GM23248 (cell line): ENCODE measurements at regions not wholly inside any gene's neighbourhood (a gene's known extent, or its start where the extent isn't known, plus 50 kb on each side); places are given as distances from the start of the nearest gene placed in this dataset.

Experiments used
- DNase-seq: peaks from one replicate; pipeline ENCODE4 v3.0.0-alpha.2; 2015
- H2AFZ ChIP-seq: fragments of 200-600 bp; sonication (generic); 2 replicates; pipeline ENCODE4 v1.6.1; 2016; ENCODE audit warnings: antibody characterized with exemption
- H3F3A ChIP-seq: fragments of 200-600 bp; sonication (generic); 2 replicates; pipeline ENCODE4 v1.6.1; 2016; ENCODE audit warnings: mild to moderate bottlenecking, antibody characterized with exemption, mixed run types; ENCODE audit not compliant: insufficient read depth
- H3K27ac ChIP-seq: fragments of 200-600 bp; sonication (generic); 2 replicates; pipeline ENCODE4 v1.5.1; 2016; ENCODE audit warnings: mild to moderate bottlenecking
- H3K27me3 ChIP-seq: fragments of 200-600 bp; sonication (generic); replicated peaks from 2 replicates; pipeline ENCODE4 v1.6.1; 2016; ENCODE audit warnings: mild to moderate bottlenecking; ENCODE audit not compliant: insufficient read depth
- H3K36me3 ChIP-seq: fragments of 200-600 bp; sonication (generic); 2 replicates; pipeline ENCODE4 v1.6.1; 2016; ENCODE audit warnings: low read depth, mild to moderate bottlenecking
- H3K4me1 ChIP-seq: fragments of 200-600 bp; sonication (generic); 2 replicates; pipeline ENCODE4 v1.6.1; 2016; ENCODE audit warnings: mild to moderate bottlenecking; ENCODE audit not compliant: insufficient read depth
- H3K4me2 ChIP-seq: fragments of 200-600 bp; sonication (generic); one replicate; pipeline ENCODE4 v1.6.1; 2016; ENCODE audit warnings: mild to moderate bottlenecking; ENCODE audit not compliant: unreplicated experiment
- H3K4me3 ChIP-seq: fragments of 200-600 bp; sonication (generic); 2 replicates; pipeline ENCODE4 v1.5.1; 2016; ENCODE audit warnings: mild to moderate bottlenecking
- H3K79me2 ChIP-seq: fragments of 200-600 bp; sonication (generic); 2 replicates; pipeline ENCODE4 v1.6.1; 2016; ENCODE audit warnings: mild to moderate bottlenecking; ENCODE audit not compliant: insufficient read depth
- H3K9ac ChIP-seq: fragments of 200-600 bp; sonication (generic); 2 replicates; pipeline ENCODE4 v1.6.1; 2016; ENCODE audit warnings: mild to moderate bottlenecking
- H3K9me2 ChIP-seq: fragments of 200-600 bp; sonication (generic); 2 replicates; pipeline ENCODE4 v1.6.1; 2016; ENCODE audit warnings: mixed run types, mild to moderate bottlenecking, moderate library complexity; ENCODE audit not compliant: insufficient read depth
- H3K9me3 ChIP-seq: fragments of 200-600 bp; sonication (generic); one replicate; pipeline ENCODE4 v1.6.1; 2017; ENCODE audit warnings: low read depth
- H4K20me1 ChIP-seq: fragments of 200-600 bp; sonication (generic); 2 replicates; pipeline ENCODE4 v1.6.0; 2016; ENCODE audit not compliant: insufficient read depth
- EZH2 ChIP-seq: fragments of 200-600 bp; sonication (generic); IDR thresholded peaks from 2 replicates; pipeline ENCODE4 v1.6.1; 2018; ENCODE audit warnings: antibody characterized with exemption, mild to moderate bottlenecking; ENCODE audit not compliant: insufficient read depth, poor library complexity, severe bottlenecking
- EZH2phosphoT487 ChIP-seq: fragments of 200-600 bp; sonication (generic); IDR thresholded peaks from 2 replicates; pipeline ENCODE4 v1.6.1; 2018; ENCODE audit warnings: antibody characterized with exemption, moderate library complexity, mild to moderate bottlenecking, low read depth; ENCODE audit not compliant: insufficient read depth
- WGBS, 2 experiments: methylation state at CpG; one replicate each; pipeline ENCODE4 v1.1.6; 2015 to 2017; ENCODE audit warnings: low lambda C conversion rate in 2 of 2, low coverage in 1 of 2; ENCODE audit errors: missing lambda C conversion rate in 2 of 2; 5-methylcytosine and 5-hydroxymethylcytosine counted together
- in situ Hi-C: fragments of 300-500 bp; cut with MboI; formaldehyde crosslinking; loops from 2 replicates; pipeline ENCODE4 v1.15.0; 2020

DNA sequence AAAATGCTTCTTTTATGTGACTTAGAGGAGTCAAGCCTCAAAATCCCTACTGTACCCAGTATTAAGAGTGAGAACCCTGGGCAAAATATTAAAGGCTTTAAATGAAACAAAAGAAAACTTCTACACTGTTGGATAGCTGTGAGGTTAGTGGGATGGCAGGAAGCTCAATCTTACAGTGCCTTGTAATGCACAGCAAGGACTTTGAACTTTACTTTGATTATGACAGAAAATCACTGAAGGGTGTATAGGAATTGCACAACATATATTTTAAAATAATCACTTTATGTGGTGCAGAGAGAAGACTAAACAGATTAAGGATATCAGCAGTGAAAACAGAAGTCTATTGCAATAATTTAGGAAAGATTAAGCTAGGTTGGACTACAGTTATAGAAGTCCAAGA is 1333.4 kb downstream of the ADGRL3 start:
- no peak overlapping the region for H3K4me2 ChIP-seq
- H4K20me1 ChIP-seq = no peaks in the 10 kb centered on the region
- no peaks in the 10 kb centered on the region for H3K4me1 ChIP-seq
- no peaks in the 10 kb centered on the region for H3F3A ChIP-seq
- no peaks in the 10 kb centered on the region for H3K9me2 ChIP-seq
- H3K4me3 ChIP-seq = no peak overlapping the region
- H3K36me3 ChIP-seq = no peaks in the 10 kb centered on the region
- no peaks in the 10 kb centered on the region for H3K27me3 ChIP-seq
- no peak overlapping the region for H3K9ac ChIP-seq
- TF ChIP-seq EZH2phosphoT487 = no peak
- TF ChIP-seq EZH2 = no peak
- no peak overlapping the region for H3K27ac ChIP-seq
- DNase-seq = no peak
- no peaks in the 10 kb centered on the region for H3K79me2 ChIP-seq
- no peak overlapping the region for H2AFZ ChIP-seq
- in situ Hi-C loops = no loop called here
- H3K9me3 ChIP-seq = no peaks in the 10 kb centered on the region

GRCh38 chr4:62531731-62532130 is 1331.6 kb downstream of the ADGRL3 start:
- H3K9ac ChIP-seq = no peak overlapping the region
- no peaks in the 10 kb centered on the region for H3K9me3 ChIP-seq
- no peak overlapping the region for H2AFZ ChIP-seq
- TF ChIP-seq EZH2phosphoT487 = no peak
- no peak for TF ChIP-seq EZH2
- H4K20me1 ChIP-seq = no peaks in the 10 kb centered on the region
- H3K9me2 ChIP-seq = no peaks in the 10 kb centered on the region
- H3K79me2 ChIP-seq = no peaks in the 10 kb centered on the region
- no peaks in the 10 kb centered on the region for H3F3A ChIP-seq
- H3K4me1 ChIP-seq = no peaks in the 10 kb centered on the region
- no peaks in the 10 kb centered on the region for H3K27me3 ChIP-seq
- in situ Hi-C loops = no loop called here
- H3K4me2 ChIP-seq = no peak overlapping the region
- no peak for DNase-seq
- no peak overlapping the region for H3K27ac ChIP-seq
- WGBS, 2 experiments = 14 to 35% methylated on average over 1 of the region's 1 CpG
- no peak overlapping the region for H3K4me3 ChIP-seq
- no peaks in the 10 kb centered on the region for H3K36me3 ChIP-seq

DNA sequence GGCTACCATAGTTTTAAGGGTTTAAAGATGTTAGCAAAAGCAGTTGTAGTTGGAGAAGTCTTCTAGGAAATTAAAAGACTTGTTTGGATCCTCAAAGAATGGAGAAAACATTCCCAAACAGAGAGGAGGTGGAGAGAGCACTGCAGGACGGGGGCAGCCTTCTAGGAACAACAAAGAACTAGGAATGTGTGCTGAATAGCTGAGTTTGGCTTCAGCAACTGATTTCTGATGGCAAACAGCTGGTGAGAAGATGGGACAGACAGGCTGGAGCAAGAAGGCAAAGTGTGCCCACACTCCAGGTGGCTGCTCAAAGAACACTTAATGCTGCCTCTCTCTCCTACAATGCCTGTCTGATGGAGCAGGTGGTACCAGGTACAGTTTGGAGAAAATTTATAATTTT is 1331.1 kb downstream of the ADGRL3 start:
- H3K9ac ChIP-seq = no peak overlapping the region
- H2AFZ ChIP-seq = no peak overlapping the region
- no peaks in the 10 kb centered on the region for H3K79me2 ChIP-seq
- H4K20me1 ChIP-seq = no peaks in the 10 kb centered on the region
- no peaks in the 10 kb centered on the region for H3K9me3 ChIP-seq
- no peak overlapping the region for H3K27ac ChIP-seq
- H3F3A ChIP-seq = no peaks in the 10 kb centered on the region
- TF ChIP-seq EZH2 (no peak), EZH2phosphoT487 (no peak)
- H3K36me3 ChIP-seq = no peaks in the 10 kb centered on the region
- H3K4me1 ChIP-seq = no peaks in the 10 kb centered on the region
- no peak for DNase-seq
- no peak overlapping the region for H3K4me2 ChIP-seq
- no peak overlapping the region for H3K4me3 ChIP-seq
- WGBS, 2 experiments = 0 to 3% methylated on average over 1 of the region's 1 CpG
- no peaks in the 10 kb centered on the region for H3K27me3 ChIP-seq
- no peaks in the 10 kb centered on the region for H3K9me2 ChIP-seq
- in situ Hi-C loops = no loop called here

DNA sequence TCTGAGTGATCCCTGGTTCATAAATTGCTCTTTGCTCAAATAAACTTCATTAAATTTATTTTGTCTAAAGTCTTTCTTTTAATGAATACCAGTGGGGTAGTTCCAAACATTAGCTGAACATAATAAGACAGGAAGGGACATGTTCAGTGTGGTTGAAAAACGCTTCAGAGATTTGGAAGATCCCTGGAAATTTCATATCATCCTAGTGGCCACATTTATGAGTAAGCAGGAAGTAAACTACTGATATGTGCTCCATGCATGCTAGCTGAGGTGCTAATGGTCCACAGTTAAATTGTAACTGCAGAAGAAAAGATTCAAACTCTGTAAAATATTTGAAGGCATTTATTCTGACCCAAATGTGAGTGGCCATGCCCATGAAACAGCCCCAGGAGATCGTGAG is 1328.7 kb downstream of the ADGRL3 start:
- H3K9me3 ChIP-seq = no peaks in the 10 kb centered on the region
- no peak overlapping the region for H2AFZ ChIP-seq
- no peak for TF ChIP-seq EZH2phosphoT487
- TF ChIP-seq EZH2 = no peak
- no peaks in the 10 kb centered on the region for H3K9me2 ChIP-seq
- H3K4me3 ChIP-seq = no peak overlapping the region
- WGBS, 2 experiments = 5 to 10% methylated on average over 2 of the region's 2 CpGs
- no peak overlapping the region for H3K9ac ChIP-seq
- H3K27me3 ChIP-seq = no peaks in the 10 kb centered on the region
- no peak for DNase-seq
- no peak overlapping the region for H3K4me2 ChIP-seq
- H3K36me3 ChIP-seq = no peaks in the 10 kb centered on the region
- in situ Hi-C loops = no loop called here
- no peaks in the 10 kb centered on the region for H3K4me1 ChIP-seq
- no peaks in the 10 kb centered on the region for H4K20me1 ChIP-seq
- H3K79me2 ChIP-seq = no peaks in the 10 kb centered on the region
- H3K27ac ChIP-seq = no peak overlapping the region
- no peaks in the 10 kb centered on the region for H3F3A ChIP-seq

GRCh38 chr4:62526671-62527070 is 1326.5 kb downstream of the ADGRL3 start:
- DNase-seq = no peak
- no peaks in the 10 kb centered on the region for H4K20me1 ChIP-seq
- H3K27ac ChIP-seq = no peak overlapping the region
- no peaks in the 10 kb centered on the region for H3K79me2 ChIP-seq
- H3K9ac ChIP-seq = no peak overlapping the region
- H3K4me1 ChIP-seq = no peaks in the 10 kb centered on the region
- H3K27me3 ChIP-seq = no peaks in the 10 kb centered on the region
- no peak overlapping the region for H3K4me2 ChIP-seq
- in situ Hi-C loops = no loop called here
- 49 to 53% methylated on average over 12 of the region's 12 CpGs for WGBS, 2 experiments
- H3K4me3 ChIP-seq = no peak overlapping the region
- H3K9me3 ChIP-seq = no peaks in the 10 kb centered on the region
- no peaks in the 10 kb centered on the region for H3F3A ChIP-seq
- H3K36me3 ChIP-seq = no peaks in the 10 kb centered on the region
- no peak overlapping the region for H2AFZ ChIP-seq
- TF ChIP-seq EZH2 (no peak), EZH2phosphoT487 (no peak)
- H3K9me2 ChIP-seq = no peaks in the 10 kb centered on the region
